Mesenchymal stem cell (in vitro differentiated cells and primary cell): ENCODE measurements at regions not wholly inside any gene's neighbourhood (a gene's known extent, or its start where the extent isn't known, plus 50 kb on each side); places are given as distances from the start of the nearest gene placed in this dataset.

Experiments
- DNase-seq: peaks from one replicate; pipeline ENCODE4 v3.0.0-alpha.2; 2013
- H2AFZ ChIP-seq: one replicate; pipeline ENCODE4 v1.6.1; 2013; ENCODE audit warnings: low read depth, mild to moderate bottlenecking, control low read depth, inconsistent platforms, low read length, moderate library complexity
- H2AK5ac ChIP-seq: 2 replicates; pipeline ENCODE4 v1.6.1; 2013; ENCODE audit warnings: low read length, moderate library complexity, mild to moderate bottlenecking, inconsistent platforms; ENCODE audit not compliant: severe bottlenecking
- H2BK120ac ChIP-seq: one replicate; pipeline ENCODE4 v1.6.1; 2013; ENCODE audit warnings: low read depth, mild to moderate bottlenecking, inconsistent platforms, low read length, moderate library complexity
- H2BK12ac ChIP-seq, 2 experiments: one replicate each; pipeline ENCODE4 v1.6.1; 2013; ENCODE audit warnings: inconsistent platforms in 2 of 2, low read length in 2 of 2, mild to moderate bottlenecking in 2 of 2, moderate library complexity in 2 of 2, control low read depth in 1 of 2
- H2BK15ac ChIP-seq: one replicate; pipeline ENCODE4 v1.6.1; 2013; ENCODE audit warnings: mild to moderate bottlenecking, low read depth, inconsistent platforms; ENCODE audit not compliant: poor library complexity, severe bottlenecking
- H2BK5ac ChIP-seq: 2 replicates; pipeline ENCODE4 v1.6.1; 2013; ENCODE audit warnings: low read depth, mild to moderate bottlenecking, low read length, control low read depth, inconsistent platforms; ENCODE audit not compliant: poor library complexity, severe bottlenecking
- H3K14ac ChIP-seq, 2 experiments: one replicate each; pipeline ENCODE4 v1.6.1; 2013; ENCODE audit warnings: inconsistent platforms in 2 of 2, low read length in 2 of 2, control low read depth in 1 of 2, mild to moderate bottlenecking in 1 of 2, moderate library complexity in 1 of 2
- H3K18ac ChIP-seq, 2 experiments: one replicate each; pipeline ENCODE4 v1.6.1; 2013; ENCODE audit warnings: inconsistent platforms in 2 of 2, low read length in 2 of 2, control low read depth in 1 of 2, low read depth in 1 of 2, mild to moderate bottlenecking in 1 of 2
- H3K23ac ChIP-seq, 2 experiments: one replicate each; pipeline ENCODE4 v1.6.1; 2013; ENCODE audit warnings: inconsistent platforms in 2 of 2, low read length in 2 of 2, mild to moderate bottlenecking in 2 of 2, moderate library complexity in 2 of 2, control low read depth in 1 of 2
- H3K27ac ChIP-seq: 2 replicates; pipeline ENCODE4 v1.5.1; 2013; ENCODE audit warnings: mild to moderate bottlenecking, moderate library complexity, low read length, control low read depth, inconsistent platforms; ENCODE audit not compliant: poor library complexity, severe bottlenecking
- H3K27me3 ChIP-seq, 2 experiments: 2 replicates each; pipeline versions ENCODE4 v1.6.1 to v1.7.0; 2013; ENCODE audit warnings: low read length in 2 of 2, mild to moderate bottlenecking in 2 of 2, moderate library complexity in 2 of 2, control low read depth in 1 of 2, inconsistent platforms in 1 of 2; ENCODE audit not compliant: control insufficient read depth in 1 of 2, insufficient read depth in 1 of 2
- H3K36me3 ChIP-seq, 2 experiments: 2 replicates each; pipeline versions ENCODE4 v1.6.1 to v1.7.0; 2013; ENCODE audit warnings: low read length in 2 of 2, control low read depth in 1 of 2, inconsistent platforms in 1 of 2, low read depth in 1 of 2, mild to moderate bottlenecking in 1 of 2; ENCODE audit not compliant: insufficient read depth in 2 of 2, control insufficient read depth in 1 of 2
- H3K4ac ChIP-seq, 2 experiments: one replicate each; pipeline ENCODE4 v1.6.1; 2013; ENCODE audit warnings: inconsistent platforms in 2 of 2, low read length in 2 of 2, mild to moderate bottlenecking in 2 of 2, moderate library complexity in 2 of 2, control low read depth in 1 of 2, low read depth in 1 of 2
- H3K4me1 ChIP-seq: 2 replicates; pipeline ENCODE4 v1.6.1; 2013; ENCODE audit warnings: low read depth, low read length, control low read depth; ENCODE audit not compliant: control insufficient read depth, insufficient read depth
- H3K4me2 ChIP-seq: 2 replicates; pipeline ENCODE4 v1.6.1; 2013; ENCODE audit warnings: low read length, mild to moderate bottlenecking, inconsistent platforms; ENCODE audit not compliant: poor library complexity, severe bottlenecking
- H3K4me3 ChIP-seq, 2 experiments: 2 replicates each; pipeline versions ENCODE4 v1.5.1 to v1.7.0; 2013; ENCODE audit warnings: low read length in 2 of 2, mild to moderate bottlenecking in 2 of 2, control low read depth in 1 of 2, low read depth in 1 of 2; ENCODE audit not compliant: insufficient read depth in 1 of 2
- H3K79me1 ChIP-seq: replicated peaks from 2 replicates; pipeline ENCODE4 v1.6.1; 2013; ENCODE audit warnings: mild to moderate bottlenecking, control low read depth, low read length, inconsistent platforms; ENCODE audit not compliant: poor library complexity, severe bottlenecking
- H3K9ac ChIP-seq: 2 replicates; pipeline ENCODE4 v1.7.0; 2013; ENCODE audit warnings: mild to moderate bottlenecking, low read length, moderate library complexity
- H3K9me3 ChIP-seq: 2 replicates; pipeline ENCODE4 v1.7.0; 2013; ENCODE audit warnings: mild to moderate bottlenecking, low read length; ENCODE audit not compliant: control insufficient read depth
- H4K8ac ChIP-seq: one replicate; pipeline ENCODE4 v1.6.1; 2013; ENCODE audit warnings: inconsistent platforms, mild to moderate bottlenecking, low read length, moderate library complexity
- H4K91ac ChIP-seq: one replicate; pipeline ENCODE4 v1.6.1; 2013; ENCODE audit warnings: mild to moderate bottlenecking, low read length, inconsistent platforms
- WGBS: methylation state at CpG from one replicate; pipeline ENCODE4 v1.1.7; 2013; ENCODE audit warnings: mixed read lengths; 5-methylcytosine and 5-hydroxymethylcytosine counted together

DNA sequence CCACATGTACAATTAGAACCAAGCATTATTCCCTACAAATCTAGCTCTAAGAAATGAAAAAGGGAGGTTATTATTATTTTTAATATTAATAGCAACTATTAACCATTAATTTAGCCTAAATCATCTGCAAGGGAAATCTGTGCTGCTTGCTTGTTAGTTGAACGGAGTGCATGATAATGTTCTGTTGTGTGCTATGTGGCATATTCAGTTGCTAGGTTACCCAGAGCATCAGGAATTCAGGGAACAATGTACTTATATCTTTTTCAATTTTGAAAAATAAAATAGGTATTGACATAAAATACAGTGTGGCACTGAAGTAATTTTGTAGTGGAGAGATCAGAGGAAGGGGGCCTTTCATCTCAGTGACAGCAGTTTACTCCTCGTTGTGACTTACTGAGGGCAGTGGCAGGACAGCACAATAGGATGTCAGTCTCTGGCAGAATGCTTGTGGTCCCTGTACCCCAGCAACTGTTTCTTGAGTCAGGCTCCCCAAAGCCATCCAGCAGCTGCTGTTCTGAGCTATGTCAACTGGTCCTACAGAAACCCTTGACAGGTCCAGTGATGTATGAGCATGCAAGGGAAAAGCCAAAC is 173.6 kb downstream of the TMEM161B start:
- Histone ChIP-seq H4K8ac (no peak overlapping the region), H2BK12ac (no peak overlapping the region), H4K91ac (no peak overlapping the region), H2AK5ac (no peak overlapping the region), H3K36me3 (no peaks in the 10 kb centered on the region), H2AFZ (no peak overlapping the region), H3K9me3 (no peaks in the 10 kb centered on the region), H3K4me3 (no peak overlapping the region), H3K27ac (no peak overlapping the region), H3K4ac (no peak overlapping the region), H3K14ac (no peak overlapping the region), H3K18ac (no peak overlapping the region), H3K27me3 (no peaks in the 10 kb centered on the region), H3K4me2 (no peak overlapping the region), H3K4me1 (no peaks in the 10 kb centered on the region), H2BK120ac (no peak overlapping the region), H2BK15ac (no peak overlapping the region), H3K23ac (no peak overlapping the region), H3K79me1 (no peaks in the 10 kb centered on the region), H3K9ac (no peak overlapping the region), H2BK5ac (no peak overlapping the region)
- no peak for DNase-seq
- 71% methylated on average over 2 of the region's 2 CpGs for WGBS

DNA sequence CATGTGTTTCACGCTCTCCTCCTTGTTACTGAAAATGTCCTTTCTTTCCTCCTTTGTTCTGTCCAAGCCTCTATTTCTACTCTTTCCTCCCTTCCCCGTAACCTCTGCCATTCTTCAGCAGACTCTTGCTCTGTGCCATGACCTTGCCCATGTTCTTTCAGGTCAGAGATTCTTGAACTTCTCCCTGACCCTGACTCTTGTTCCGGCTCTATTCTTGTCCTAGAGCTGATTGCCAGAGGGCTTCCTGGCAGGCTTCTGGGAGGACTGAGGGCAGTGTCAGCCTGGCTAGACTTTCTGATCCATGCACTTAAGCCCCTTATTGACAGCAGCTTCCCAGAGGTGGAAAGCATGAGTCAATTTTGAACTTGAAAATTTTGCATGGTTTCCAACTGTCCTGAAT is 174.2 kb downstream of the TMEM161B start:
- H3K27me3 ChIP-seq = no peaks in the 10 kb centered on the region
- no peaks in the 10 kb centered on the region for H3K9me3 ChIP-seq
- no peak overlapping the region for H3K9ac ChIP-seq
- H3K36me3 ChIP-seq = no peaks in the 10 kb centered on the region
- H3K79me1 ChIP-seq = no peaks in the 10 kb centered on the region
- H3K4me1 ChIP-seq = no peaks in the 10 kb centered on the region
- no peak overlapping the region for H3K4ac ChIP-seq
- H3K23ac ChIP-seq = no peak overlapping the region
- no peak overlapping the region for H3K14ac ChIP-seq
- H2BK120ac ChIP-seq = no peak overlapping the region
- WGBS = 73% methylated on average over 3 of the region's 3 CpGs
- H3K27ac ChIP-seq = no peak overlapping the region
- no peak overlapping the region for H2BK12ac ChIP-seq
- H2BK5ac ChIP-seq = no peak overlapping the region
- H2AFZ ChIP-seq = no peak overlapping the region
- H3K4me2 ChIP-seq = no peak overlapping the region
- no peak for DNase-seq
- no peak overlapping the region for H4K8ac ChIP-seq
- no peak overlapping the region for H2BK15ac ChIP-seq
- H3K18ac ChIP-seq = no peak overlapping the region
- H4K91ac ChIP-seq = no peak overlapping the region
- no peak overlapping the region for H2AK5ac ChIP-seq
- no peak overlapping the region for H3K4me3 ChIP-seq

DNA sequence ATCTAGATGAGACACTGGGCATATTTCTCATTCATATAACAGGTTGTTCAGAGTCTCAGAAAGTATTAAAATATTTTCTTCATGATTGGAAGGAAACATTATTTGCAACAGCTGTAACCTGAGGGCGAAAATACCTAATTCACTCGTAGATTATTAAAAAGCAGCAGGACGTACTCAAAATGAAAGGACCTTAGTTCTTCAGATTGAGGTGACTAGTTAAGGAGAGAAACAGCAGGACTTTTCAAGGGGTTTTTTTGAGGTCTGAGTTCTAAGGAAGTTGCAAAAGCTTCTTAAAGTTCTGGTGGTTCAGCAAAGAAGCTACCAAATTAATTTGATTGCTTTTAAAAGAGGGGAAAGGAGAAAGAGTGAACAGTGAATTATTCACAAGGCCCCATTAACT is 174.9 kb downstream of the TMEM161B start:
- H2BK15ac ChIP-seq = no peak overlapping the region
- H3K14ac ChIP-seq = no peak overlapping the region
- H2BK120ac ChIP-seq = no peak overlapping the region
- no peak for DNase-seq
- H4K91ac ChIP-seq = no peak overlapping the region
- no peak overlapping the region for H3K9ac ChIP-seq
- H2AK5ac ChIP-seq = no peak overlapping the region
- WGBS = 90% methylated on average over 3 of the region's 3 CpGs
- no peak overlapping the region for H3K4ac ChIP-seq
- H3K4me2 ChIP-seq = no peak overlapping the region
- no peaks in the 10 kb centered on the region for H3K27me3 ChIP-seq
- H3K27ac ChIP-seq = no peak overlapping the region
- H4K8ac ChIP-seq = no peak overlapping the region
- H3K18ac ChIP-seq = no peak overlapping the region
- H2BK12ac ChIP-seq = no peak overlapping the region
- H3K4me3 ChIP-seq = no peak overlapping the region
- no peaks in the 10 kb centered on the region for H3K36me3 ChIP-seq
- no peaks in the 10 kb centered on the region for H3K9me3 ChIP-seq
- no peaks in the 10 kb centered on the region for H3K79me1 ChIP-seq
- H2BK5ac ChIP-seq = no peak overlapping the region
- no peak overlapping the region for H3K23ac ChIP-seq
- H2AFZ ChIP-seq = no peak overlapping the region
- H3K4me1 ChIP-seq = no peaks in the 10 kb centered on the region

DNA sequence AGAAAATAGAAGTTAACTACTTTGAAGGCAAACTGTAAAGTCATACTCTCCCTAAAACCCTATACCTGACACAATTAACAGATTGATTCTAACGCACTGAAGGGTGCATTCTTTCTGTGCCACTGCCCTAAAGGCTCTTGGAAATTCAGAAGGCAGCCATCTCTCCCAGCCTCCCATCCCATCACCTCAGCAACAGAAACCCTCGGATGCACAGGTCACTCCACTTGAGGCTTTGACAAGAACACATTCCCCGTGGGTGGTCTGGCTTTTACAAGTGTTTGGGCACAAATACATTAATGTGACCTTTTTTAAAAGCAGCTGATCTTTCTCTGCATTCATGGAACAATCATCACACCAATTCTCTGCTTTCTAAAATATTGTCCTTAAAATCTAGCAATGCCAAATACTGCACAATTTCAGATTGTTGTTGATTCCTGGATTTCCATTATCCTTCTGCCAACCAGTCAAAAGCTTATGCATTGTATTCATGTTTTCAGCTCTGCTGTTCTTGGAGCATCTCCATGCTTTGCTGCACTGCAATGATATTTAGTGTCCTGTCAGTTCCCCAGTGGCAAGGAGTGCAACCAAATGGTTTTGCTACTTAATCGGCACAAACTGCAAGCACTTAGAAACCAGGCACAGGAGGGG is 175.6 kb downstream of the TMEM161B start:
- no peak overlapping the region for H3K4ac ChIP-seq
- no peak overlapping the region for H2AK5ac ChIP-seq
- no peak for DNase-seq
- H3K36me3 ChIP-seq = no peaks in the 10 kb centered on the region
- H2BK15ac ChIP-seq = no peak overlapping the region
- H3K4me2 ChIP-seq = no peak overlapping the region
- no peak overlapping the region for H2BK12ac ChIP-seq
- H3K14ac ChIP-seq = no peak overlapping the region
- H4K8ac ChIP-seq = no peak overlapping the region
- H3K27me3 ChIP-seq = no peaks in the 10 kb centered on the region
- no peak overlapping the region for H2BK120ac ChIP-seq
- no peak overlapping the region for H2BK5ac ChIP-seq
- H3K4me3 ChIP-seq = no peak overlapping the region
- H2AFZ ChIP-seq = no peak overlapping the region
- H3K4me1 ChIP-seq = no peaks in the 10 kb centered on the region
- H3K27ac ChIP-seq = no peak overlapping the region
- H3K9ac ChIP-seq = no peak overlapping the region
- no peak overlapping the region for H4K91ac ChIP-seq
- 31% methylated on average over 4 of the region's 4 CpGs for WGBS
- H3K18ac ChIP-seq = no peak overlapping the region
- no peak overlapping the region for H3K23ac ChIP-seq
- H3K79me1 ChIP-seq = no peaks in the 10 kb centered on the region
- no peaks in the 10 kb centered on the region for H3K9me3 ChIP-seq
